PFSK-1 (cell line): ENCODE measurements at regions not wholly inside any gene's neighbourhood (a gene's known extent, or its start where the extent isn't known, plus 50 kb on each side); places are given as distances from the start of the nearest gene placed in this dataset.

ENCODE experiments used
- FOXP2 ChIP-seq: optimal IDR thresholded peaks from 2 replicates; pipeline ENCODE3; 2011; ENCODE audit warnings: borderline replicate concordance, control low read depth, inconsistent platforms; ENCODE audit not compliant: insufficient read depth; ENCODE audit errors: extremely low read length, extremely low read depth
- POLR2AphosphoS5 ChIP-seq: IDR thresholded peaks from 2 replicates; pipeline ENCODE4 v1.6.1; 2012; ENCODE audit warnings: low read depth, mild to moderate bottlenecking, control low read depth, low read length, moderate library complexity
- REST ChIP-seq, 2 experiments: IDR thresholded peaks; 2 replicates each; pipeline versions ENCODE4 v1.6.1 to v1.8.0; 2011 to 2012; ENCODE audit warnings: low read depth in 2 of 2, low read length in 2 of 2, control low read depth in 1 of 2, inconsistent platforms in 1 of 2, mild to moderate bottlenecking in 1 of 2, moderate library complexity in 1 of 2; ENCODE audit not compliant: insufficient read depth in 1 of 2
- SIN3A ChIP-seq: IDR thresholded peaks from 2 replicates; pipeline ENCODE4 v1.6.1; 2012; ENCODE audit warnings: mild to moderate bottlenecking, low read length, moderate library complexity, borderline replicate concordance; ENCODE audit not compliant: insufficient read depth
- TAF1 ChIP-seq: IDR thresholded peaks from 2 replicates; pipeline ENCODE4 v1.6.1; 2012; ENCODE audit warnings: low read length, control low read depth, borderline replicate concordance; ENCODE audit not compliant: insufficient read depth

- TF ChIP-seq TAF1: no peak
- no peak for TF ChIP-seq REST (IDR thresholded peaks at IDR 0.05; ENCODE audit: insufficient read depth in 1 of 2, low read depth in 2 of 2, low read length in 2 of 2)
- no peak for TF ChIP-seq FOXP2
- TF ChIP-seq SIN3A: no peak
- TF ChIP-seq POLR2AphosphoS5: no peak
Measured at GRCh38 chr4:151576627-151577026, 167.7 kb downstream of the FHIP1A start.

GRCh38 chr4:151581570-151581969 is 172.6 kb downstream of the FHIP1A start:
- TF ChIP-seq REST (IDR thresholded peaks at IDR 0.05; ENCODE audit: insufficient read depth in 1 of 2, low read depth in 2 of 2, low read length in 2 of 2) (no peak), FOXP2 (no peak), POLR2AphosphoS5 (no peak), TAF1 (no peak), SIN3A (no peak)

- no peak for TF ChIP-seq FOXP2
- TF ChIP-seq POLR2AphosphoS5: no peak
- no peak for TF ChIP-seq SIN3A
- TF ChIP-seq TAF1: no peak
- no peak for TF ChIP-seq REST (IDR thresholded peaks at IDR 0.05; ENCODE audit: insufficient read depth in 1 of 2, low read depth in 2 of 2, low read length in 2 of 2)
Measured at GRCh38 chr4:151582098-151582497, 173.1 kb downstream of the FHIP1A start.

GRCh38 chr4:151583157-151583914 is 174.4 kb downstream of the FHIP1A start:
- TF ChIP-seq REST (IDR thresholded peaks at IDR 0.05; ENCODE audit: insufficient read depth in 1 of 2, low read depth in 2 of 2, low read length in 2 of 2): no peak
- TF ChIP-seq TAF1: no peak
- no peak for TF ChIP-seq POLR2AphosphoS5
- TF ChIP-seq SIN3A: no peak
- TF ChIP-seq FOXP2: no peak
